HCT116 (cell line): ENCODE measurements at regions not wholly inside any gene's neighbourhood (a gene's known extent, or its start where the extent isn't known, plus 50 kb on each side); places are given as distances from the start of the nearest gene placed in this dataset.

Experiments
- ATAC-seq: fragments of 200-7000 bp; cut with Tn5 transposase; 2 replicates; pipeline ENCODE4 v1.9.1; 2020; ENCODE audit warnings: mild to moderate bottlenecking, moderate library complexity
- BruUV-seq: library from RNA; stranded (reverse); fragments of 400-500 nt; replicated peaks from 2 replicates; lab custom pipeline; 2021; lab: Mats Ljungman, UMichigan
- CTCF ChIA-PET: fragments of 300-600 bp; sonication (Branson Sonifier 250); formaldehyde crosslinking; loops from one replicate; lab custom pipeline; 2021; ENCODE audit warnings: antibody characterized with exemption; lab: Charles Lee
- POLR2A ChIA-PET: fragments of 300-600, 350-600 bp; sonication (Branson Sonifier 250); formaldehyde crosslinking; loops from one replicate; lab custom pipeline; 2021; ENCODE audit warnings: antibody characterized with exemption; lab: Charles Lee
- RAD21 ChIA-PET, 2 experiments: fragments of 300-600 bp; sonication (Branson Sonifier 250); formaldehyde crosslinking; loops; one replicate each; lab custom pipeline; 2023; ENCODE audit warnings: low total read pairs in 2 of 2; ENCODE audit not compliant: uncharacterized antibody in 2 of 2, unreplicated experiment in 2 of 2, low non-redundant PET in 1 of 2; lab: Charles Lee
- DNase-seq: peaks from one replicate; pipeline ENCODE4 v3.0.0-alpha.2; 2010; ENCODE audit warnings: low read depth, low spot score
- H2AFZ ChIP-seq: fragments of 200-600 bp; shearing (Covaris generic), sonication (generic); 2 replicates; pipeline ENCODE4 v1.6.1; 2017; ENCODE audit warnings: low read depth, mixed run types, mixed read lengths, antibody characterized with exemption, low read length; ENCODE audit not compliant: poor library complexity, severe bottlenecking
- H3K27ac ChIP-seq: 2 replicates; pipeline ENCODE4 v1.5.1; 2012; ENCODE audit warnings: low read depth, low read length
- H3K27me3 ChIP-seq: fragments of 200-600 bp; sonication (generic); 2 replicates; pipeline ENCODE4 v1.6.1; 2016; ENCODE audit warnings: mixed run types, low read length, mixed read lengths; ENCODE audit not compliant: insufficient read depth
- H3K36me3 ChIP-seq, 2 experiments: fragments of 200-500 bp in 1 of 2; fragments of 200-600 bp in 1 of 2; sonication (Bioruptor generic) in 1 of 2; sonication (generic) in 1 of 2; 2 replicates each; pipeline versions ENCODE4 v1.5.1 to v1.6.1; 2014 to 2016; ENCODE audit warnings: low read length in 2 of 2, inconsistent platforms in 1 of 2, mixed read lengths in 1 of 2, mixed run types in 1 of 2; ENCODE audit not compliant: insufficient read depth in 2 of 2, control insufficient read depth in 1 of 2
- H3K4me1 ChIP-seq, 2 experiments: fragments of 200-600 bp in 1 of 2; sonication (generic) in 1 of 2; 2 replicates each; pipeline versions ENCODE4 v1.5.1 to v1.6.1; 2012 to 2017; ENCODE audit warnings: low read length in 2 of 2, inconsistent platforms in 1 of 2, mild to moderate bottlenecking in 1 of 2, mixed read lengths in 1 of 2, mixed run types in 1 of 2, moderate library complexity in 1 of 2; ENCODE audit not compliant: insufficient read depth in 2 of 2, control insufficient read depth in 1 of 2
- H3K4me2 ChIP-seq: fragments of 200-600 bp; sonication (generic); 2 replicates; pipeline ENCODE4 v1.6.1; 2017; ENCODE audit warnings: mixed run types, low read length, mixed read lengths
- H3K4me3 ChIP-seq, 2 experiments: fragments of 200-600 bp in 1 of 2; sonication (generic) in 1 of 2; replicated peaks in 1 of 2; 2 replicates each; pipeline ENCODE4 v1.5.1; 2011 to 2016; ENCODE audit warnings: low read length in 2 of 2, control low read depth in 1 of 2, low read depth in 1 of 2, mild to moderate bottlenecking in 1 of 2, mixed read lengths in 1 of 2, mixed run types in 1 of 2
- H3K79me2 ChIP-seq: fragments of 200-600 bp; sonication (generic); 2 replicates; pipeline ENCODE4 v1.6.1; 2017; ENCODE audit warnings: mild to moderate bottlenecking, mixed run types, low read length, moderate library complexity, mixed read lengths; ENCODE audit not compliant: insufficient read depth
- H3K9ac ChIP-seq: fragments of 200-600 bp; sonication (generic); 2 replicates; pipeline ENCODE4 v1.6.1; 2016; ENCODE audit warnings: low read length, mixed read lengths
- H3K9me2 ChIP-seq: fragments of 200-600 bp; sonication (generic), shearing (Covaris generic); 2 replicates; pipeline ENCODE4 v1.6.1; 2017; ENCODE audit warnings: mixed run types, mild to moderate bottlenecking, moderate library complexity; ENCODE audit not compliant: insufficient read depth
- H3K9me3 ChIP-seq, 2 experiments: fragments of 200-500 bp in 1 of 2; fragments of 200-600 bp in 1 of 2; sonication (Bioruptor generic) in 1 of 2; sonication (generic) in 1 of 2; 2 replicates each; pipeline ENCODE4 v1.6.1; 2014 to 2017; ENCODE audit warnings: low read length in 2 of 2, mixed read lengths in 2 of 2, inconsistent platforms in 1 of 2, low read depth in 1 of 2, mild to moderate bottlenecking in 1 of 2, mixed run types in 1 of 2, moderate library complexity in 1 of 2; ENCODE audit not compliant: control insufficient read depth in 1 of 2, insufficient read depth in 1 of 2
- H4K20me1 ChIP-seq: fragments of 200-600 bp; sonication (generic), shearing (Covaris generic); 2 replicates; pipeline ENCODE4 v1.6.1; 2017; ENCODE audit warnings: mixed run types, mild to moderate bottlenecking, moderate library complexity; ENCODE audit not compliant: insufficient read depth
- CBX3 ChIP-seq: IDR thresholded peaks from 2 replicates; pipeline ENCODE4 v1.6.1; 2012; ENCODE audit warnings: low read depth
- CEBPB ChIP-seq: IDR thresholded peaks from 2 replicates; pipeline ENCODE4 v1.6.1; 2012; ENCODE audit warnings: low read depth
- EGR1 ChIP-seq: IDR thresholded peaks from 2 replicates; pipeline ENCODE4 v1.6.1; 2012; ENCODE audit warnings: low read depth
- ELF1 ChIP-seq: IDR thresholded peaks from 2 replicates; pipeline ENCODE4 v1.6.1; 2012; ENCODE audit warnings: low read depth, borderline replicate concordance
- FOSL1 ChIP-seq: IDR thresholded peaks from 2 replicates; pipeline ENCODE4 v1.6.1; 2012; ENCODE audit warnings: low read depth
- REST ChIP-seq: IDR thresholded peaks from 2 replicates; pipeline ENCODE4 v1.6.1; 2012; ENCODE audit warnings: low read depth
- SP1 ChIP-seq: IDR thresholded peaks from 2 replicates; pipeline ENCODE4 v1.6.1; 2012; ENCODE audit warnings: low read depth
- SRF ChIP-seq: IDR thresholded peaks from 2 replicates; pipeline ENCODE4 v1.6.1; 2012; ENCODE audit warnings: low read depth
- TCF7L2 ChIP-seq: IDR thresholded peaks from 2 replicates; pipeline ENCODE4 v1.7.0; 2011; ENCODE audit warnings: borderline replicate concordance, inconsistent platforms; ENCODE audit not compliant: insufficient read depth, insufficient read length; ENCODE audit errors: extremely low read depth
- ZBTB33 ChIP-seq: IDR thresholded peaks from 2 replicates; pipeline ENCODE4 v1.6.1; 2011; ENCODE audit warnings: mild to moderate bottlenecking, low read length, moderate library complexity; ENCODE audit not compliant: insufficient replicate concordance; ENCODE audit errors: extremely low read depth
- ZFX ChIP-seq: fragments of 450-650 bp; IDR thresholded peaks from 2 replicates; pipeline ENCODE4 v1.6.1; 2017
- ZNF274 ChIP-seq: fragments of 200-500 bp; sonication (Bioruptor generic); IDR thresholded peaks from 2 replicates; pipeline ENCODE4 v1.6.1; 2014; ENCODE audit warnings: mild to moderate bottlenecking, low read depth, low read length, inconsistent platforms
- intact Hi-C: fragments of 100-400 bp; cut with micrococcal nuclease; formaldehyde crosslinking; loops from 2 replicates; pipeline ENCODE4 v1.10.0; 2022
- TF ChIP-seq, protein P1 (sequence below), 3 experiments: fragments of 200-600 bp in 1 of 3; sonication (generic) in 1 of 3; IDR thresholded peaks in 2 of 3; conservative IDR thresholded peaks in 1 of 3; 2 replicates each; pipeline ENCODE4 v1.5.1; 2012 to 2017; ENCODE audit warnings: low read depth in 2 of 3, low read length in 2 of 3, antibody characterized with exemption in 1 of 3, borderline replicate concordance in 1 of 3, control low read depth in 1 of 3, mild to moderate bottlenecking in 1 of 3, mixed read lengths in 1 of 3, mixed run types in 1 of 3, moderate library complexity in 1 of 3; ENCODE audit not compliant: insufficient read depth in 1 of 3

DNA sequence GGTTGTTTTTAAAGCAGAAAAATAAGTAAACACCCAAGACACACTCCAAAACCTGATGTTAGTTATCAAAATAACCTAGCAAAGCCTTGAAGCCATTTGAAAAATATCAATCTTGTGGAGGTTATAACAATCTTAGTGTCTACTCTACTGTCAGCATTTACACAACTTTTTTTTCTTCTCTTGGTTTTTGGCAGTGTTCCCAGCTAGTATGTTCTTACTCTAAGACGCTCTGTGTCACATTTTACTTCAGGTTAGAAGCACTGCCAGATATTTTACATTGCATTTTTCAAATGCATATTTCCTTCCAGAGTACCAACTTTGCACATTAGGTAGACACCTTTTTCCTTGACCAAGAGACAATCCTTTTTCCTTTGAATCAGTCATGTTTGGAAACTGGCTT, 114.0 kb upstream of the INPP4B start:
- intact Hi-C loops, result no loop called here
- no TSS peak for BruUV-seq

More for the DNA sequence above, 114.0 kb upstream of the INPP4B start:
- no peak overlapping the region for H3K27ac ChIP-seq
- H3K36me3 ChIP-seq, result no peaks in the 10 kb centered on the region
- H3K9me2 ChIP-seq, result no peaks in the 10 kb centered on the region
- no peaks in the 10 kb centered on the region for H3K4me1 ChIP-seq
- no peak for ATAC-seq
- H3K27me3 ChIP-seq, result no peaks in the 10 kb centered on the region
- ChIA-PET CTCF (no interaction called here), RAD21 (no interaction called here), POLR2A (no interaction called here)
- no peaks in the 10 kb centered on the region for H4K20me1 ChIP-seq
- H3K4me3 ChIP-seq, result no peak overlapping the region
- H3K79me2 ChIP-seq, result no peaks in the 10 kb centered on the region
- no peak overlapping the region for H3K4me2 ChIP-seq
- no peak for TF ChIP-seq FOSL1
- TF ChIP-seq CBX3, result no peak
- no peak for TF ChIP-seq ZNF274
- no peak for TF ChIP-seq REST
- TF ChIP-seq TCF7L2, result no peak
- TF ChIP-seq, protein P1, sequence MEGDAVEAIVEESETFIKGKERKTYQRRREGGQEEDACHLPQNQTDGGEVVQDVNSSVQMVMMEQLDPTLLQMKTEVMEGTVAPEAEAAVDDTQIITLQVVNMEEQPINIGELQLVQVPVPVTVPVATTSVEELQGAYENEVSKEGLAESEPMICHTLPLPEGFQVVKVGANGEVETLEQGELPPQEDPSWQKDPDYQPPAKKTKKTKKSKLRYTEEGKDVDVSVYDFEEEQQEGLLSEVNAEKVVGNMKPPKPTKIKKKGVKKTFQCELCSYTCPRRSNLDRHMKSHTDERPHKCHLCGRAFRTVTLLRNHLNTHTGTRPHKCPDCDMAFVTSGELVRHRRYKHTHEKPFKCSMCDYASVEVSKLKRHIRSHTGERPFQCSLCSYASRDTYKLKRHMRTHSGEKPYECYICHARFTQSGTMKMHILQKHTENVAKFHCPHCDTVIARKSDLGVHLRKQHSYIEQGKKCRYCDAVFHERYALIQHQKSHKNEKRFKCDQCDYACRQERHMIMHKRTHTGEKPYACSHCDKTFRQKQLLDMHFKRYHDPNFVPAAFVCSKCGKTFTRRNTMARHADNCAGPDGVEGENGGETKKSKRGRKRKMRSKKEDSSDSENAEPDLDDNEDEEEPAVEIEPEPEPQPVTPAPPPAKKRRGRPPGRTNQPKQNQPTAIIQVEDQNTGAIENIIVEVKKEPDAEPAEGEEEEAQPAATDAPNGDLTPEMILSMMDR (IDR thresholded peaks at IDR 0.05 in 2 of 3, conservative IDR thresholded peaks at IDR 0.05 in 1 of 3; ENCODE audit: borderline replicate concordance in 1 of 3, insufficient read depth in 1 of 3, low read depth in 2 of 3, low read length in 2 of 3), result no peak
- no peak for TF ChIP-seq ELF1
- TF ChIP-seq EGR1, result no peak
- no peak for TF ChIP-seq SP1
- TF ChIP-seq CEBPB, result no peak
- TF ChIP-seq SRF, result no peak
- TF ChIP-seq ZBTB33, result no peak
- TF ChIP-seq ZFX, result no peak
- H3K9me3 ChIP-seq, result no peaks in the 10 kb centered on the region
- no peak overlapping the region for H2AFZ ChIP-seq
- no peak overlapping the region for H3K9ac ChIP-seq
- DNase-seq, result no peak
